ENCODE measurements at regions not wholly inside any gene's neighbourhood (a gene's known extent, or its start where the extent isn't known, plus 50 kb on each side); places are given as distances from the start of the nearest gene placed in this dataset.

DNA sequence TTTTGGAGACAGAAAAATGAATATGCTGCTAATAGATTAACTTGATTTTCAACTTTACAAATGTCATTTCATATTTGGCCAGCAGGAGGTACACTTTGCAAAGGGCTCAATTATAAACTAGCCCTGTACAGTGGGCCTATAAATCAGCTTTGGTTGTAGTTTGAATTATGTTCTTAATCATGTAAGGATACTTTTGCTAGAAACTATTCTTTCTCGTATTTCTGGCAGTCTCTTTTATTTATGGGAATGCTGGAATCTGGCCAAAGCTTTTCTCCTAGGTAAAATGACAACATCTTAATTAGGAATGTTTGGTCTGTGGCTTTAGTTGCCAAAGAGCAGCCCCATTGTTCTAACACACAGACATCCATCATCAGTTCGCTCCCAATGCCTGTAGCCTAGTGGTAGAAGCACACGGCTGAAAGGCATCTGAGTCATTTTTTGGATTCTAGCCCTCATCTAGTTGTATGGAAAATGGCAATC, 1322.3 kb upstream of the SEL1L start:
- TF ChIP-seq, protein P1, sequence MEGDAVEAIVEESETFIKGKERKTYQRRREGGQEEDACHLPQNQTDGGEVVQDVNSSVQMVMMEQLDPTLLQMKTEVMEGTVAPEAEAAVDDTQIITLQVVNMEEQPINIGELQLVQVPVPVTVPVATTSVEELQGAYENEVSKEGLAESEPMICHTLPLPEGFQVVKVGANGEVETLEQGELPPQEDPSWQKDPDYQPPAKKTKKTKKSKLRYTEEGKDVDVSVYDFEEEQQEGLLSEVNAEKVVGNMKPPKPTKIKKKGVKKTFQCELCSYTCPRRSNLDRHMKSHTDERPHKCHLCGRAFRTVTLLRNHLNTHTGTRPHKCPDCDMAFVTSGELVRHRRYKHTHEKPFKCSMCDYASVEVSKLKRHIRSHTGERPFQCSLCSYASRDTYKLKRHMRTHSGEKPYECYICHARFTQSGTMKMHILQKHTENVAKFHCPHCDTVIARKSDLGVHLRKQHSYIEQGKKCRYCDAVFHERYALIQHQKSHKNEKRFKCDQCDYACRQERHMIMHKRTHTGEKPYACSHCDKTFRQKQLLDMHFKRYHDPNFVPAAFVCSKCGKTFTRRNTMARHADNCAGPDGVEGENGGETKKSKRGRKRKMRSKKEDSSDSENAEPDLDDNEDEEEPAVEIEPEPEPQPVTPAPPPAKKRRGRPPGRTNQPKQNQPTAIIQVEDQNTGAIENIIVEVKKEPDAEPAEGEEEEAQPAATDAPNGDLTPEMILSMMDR (conservative IDR thresholded peaks at IDR 0.05) = peak; percentile 75
- no peaks in the 10 kb centered on the region for H3K27me3 Mint-ChIP-seq (ENCODE audit: low read depth)
- H3K9me3 Mint-ChIP-seq = no peaks in the 10 kb centered on the region
- DNase-seq (ENCODE audit: low read depth, low spot score) = no peak
- H3K27ac Mint-ChIP-seq (ENCODE audit: unreplicated experiment) = no peak overlapping the region
- H3K4me3 Mint-ChIP-seq = no peak overlapping the region
- peaks cover 5% of the 10 kb centered on the region for H3K4me1 Mint-ChIP-seq
- H3K36me3 Mint-ChIP-seq (ENCODE audit: low read depth) = no peaks in the 10 kb centered on the region

DNA sequence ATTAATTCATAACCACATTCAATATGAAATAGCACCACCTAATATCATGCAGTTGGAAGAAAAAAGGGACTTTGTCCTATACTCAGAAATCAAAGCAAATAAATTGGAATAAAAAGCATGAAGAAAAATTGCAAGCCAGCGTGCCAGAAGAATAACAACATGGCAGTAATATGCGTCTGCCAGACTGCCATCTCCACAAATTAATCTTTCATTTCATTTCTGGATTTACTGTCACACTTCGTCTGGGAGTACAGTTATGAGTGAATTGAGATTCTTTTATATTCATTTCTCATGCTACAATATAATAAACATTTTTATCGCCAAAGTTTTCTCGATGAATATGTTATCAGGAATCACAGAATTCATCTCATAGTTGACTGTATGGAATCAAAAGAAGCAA, 1327.7 kb upstream of the SEL1L start:
- Mint-ChIP-seq H3K4me1 (no peaks in the 10 kb centered on the region), H3K27ac (ENCODE audit: unreplicated experiment) (no peak overlapping the region)

DNA sequence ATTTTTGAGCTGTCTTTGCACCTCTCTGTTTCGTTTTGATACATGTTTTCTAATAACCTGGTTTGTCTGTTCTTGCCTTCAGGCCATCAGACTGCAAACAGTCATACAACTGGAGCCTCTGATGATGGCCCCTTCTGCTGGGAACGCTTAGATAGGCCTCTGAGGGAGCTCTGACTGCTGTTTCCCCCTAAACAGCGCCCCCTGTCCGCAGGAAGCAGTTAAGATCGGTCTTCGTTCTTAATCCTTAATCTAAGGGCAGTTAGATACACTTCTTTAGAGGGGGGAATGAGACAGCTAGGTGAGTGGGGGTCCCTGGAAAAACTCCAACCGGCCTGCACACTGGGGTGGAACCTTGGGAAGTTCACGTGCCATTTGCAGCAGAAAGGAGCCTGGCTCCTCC, 1338.8 kb upstream of the SEL1L start:
- TF ChIP-seq, protein P1 (conservative IDR thresholded peaks at IDR 0.05) = peak; percentile 58
- no peaks in the 10 kb centered on the region for H3K4me1 Mint-ChIP-seq
- H3K9me3 Mint-ChIP-seq = peaks cover 3% of the 10 kb centered on the region
- H3K27me3 Mint-ChIP-seq (ENCODE audit: low read depth) = no peaks in the 10 kb centered on the region
- H3K4me3 Mint-ChIP-seq = no peak overlapping the region
- DNase-seq (ENCODE audit: low read depth, low spot score) = peak; percentile 9
- no peak overlapping the region for H3K27ac Mint-ChIP-seq (ENCODE audit: unreplicated experiment)
- H3K36me3 Mint-ChIP-seq (ENCODE audit: low read depth) = no peaks in the 10 kb centered on the region

More for the DNA sequence above, 1327.7 kb upstream of the SEL1L start:
- H3K36me3 Mint-ChIP-seq (ENCODE audit: low read depth) = no peaks in the 10 kb centered on the region
- H3K27me3 Mint-ChIP-seq (ENCODE audit: low read depth) = no peaks in the 10 kb centered on the region
- peaks cover 5% of the 10 kb centered on the region for H3K9me3 Mint-ChIP-seq
- TF ChIP-seq, protein P1 (conservative IDR thresholded peaks at IDR 0.05) = no peak
- H3K4me3 Mint-ChIP-seq = no peak overlapping the region
- DNase-seq (ENCODE audit: low read depth, low spot score) = no peak

DNA sequence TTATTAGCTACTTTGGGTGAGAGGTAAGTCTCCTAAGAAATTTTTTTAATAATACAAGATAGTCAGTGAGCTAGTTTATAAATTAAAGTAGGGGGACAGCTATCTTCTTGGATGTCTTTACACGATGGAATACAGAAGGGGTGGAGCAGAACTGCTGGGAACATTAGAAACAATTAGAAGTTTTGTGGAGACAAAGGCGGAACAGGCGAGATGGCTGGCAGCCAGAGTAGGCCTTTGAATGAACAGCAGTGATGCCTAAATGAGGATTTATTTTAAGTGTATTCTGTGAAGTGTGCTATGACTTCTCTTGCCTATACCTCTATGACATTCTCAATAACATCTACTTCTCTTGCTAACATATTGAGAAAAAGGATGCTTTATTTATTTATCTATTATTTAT, 1345.3 kb upstream of the SEL1L start:
- DNase-seq (ENCODE audit: low read depth, low spot score) = no peak
- H3K4me3 Mint-ChIP-seq = no peak overlapping the region
- H3K9me3 Mint-ChIP-seq = peaks cover 3% of the 10 kb centered on the region
- no peaks in the 10 kb centered on the region for H3K27me3 Mint-ChIP-seq (ENCODE audit: low read depth)
- H3K4me1 Mint-ChIP-seq = no peaks in the 10 kb centered on the region
- no peaks in the 10 kb centered on the region for H3K36me3 Mint-ChIP-seq (ENCODE audit: low read depth)
- no peak overlapping the region for H3K27ac Mint-ChIP-seq (ENCODE audit: unreplicated experiment)
- TF ChIP-seq, protein P1 (conservative IDR thresholded peaks at IDR 0.05) = no peak

DNA sequence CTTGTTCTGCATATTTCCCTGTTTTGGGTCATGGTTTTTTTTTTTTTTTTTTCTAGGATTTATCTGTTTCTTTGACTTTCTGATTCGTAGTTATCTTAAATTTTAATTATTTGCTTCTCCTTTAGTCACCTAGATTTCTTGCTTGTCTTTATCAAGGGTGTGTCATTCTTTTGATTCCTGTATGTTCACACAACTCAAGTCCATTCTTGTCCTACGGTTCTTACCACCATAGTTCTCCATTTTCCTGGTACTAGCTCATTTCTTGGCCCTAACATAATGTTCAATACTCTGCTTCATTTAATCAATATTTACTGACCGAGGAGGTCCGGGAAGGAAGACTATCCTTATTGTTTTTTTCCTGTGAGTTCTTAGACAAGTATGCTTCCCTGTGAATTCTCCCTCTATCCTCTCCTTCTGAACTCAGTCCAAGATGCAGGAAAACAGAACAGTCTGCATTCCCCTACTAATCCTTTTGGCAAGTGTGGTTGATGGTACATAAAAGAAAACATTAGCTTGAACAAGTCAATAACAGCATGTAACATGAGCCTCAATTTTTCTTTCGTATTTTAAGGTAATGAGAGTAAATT, 1346.4 kb upstream of the SEL1L start:
- peaks cover 3% of the 10 kb centered on the region for H3K9me3 Mint-ChIP-seq
- DNase-seq (ENCODE audit: low read depth, low spot score) = no peak

More for the DNA sequence above, 1346.4 kb upstream of the SEL1L start:
- no peaks in the 10 kb centered on the region for H3K4me1 Mint-ChIP-seq
- no peaks in the 10 kb centered on the region for H3K36me3 Mint-ChIP-seq (ENCODE audit: low read depth)
- no peaks in the 10 kb centered on the region for H3K27me3 Mint-ChIP-seq (ENCODE audit: low read depth)
- H3K27ac Mint-ChIP-seq (ENCODE audit: unreplicated experiment) = no peak overlapping the region
- no peak overlapping the region for H3K4me3 Mint-ChIP-seq
- TF ChIP-seq, protein P1 (conservative IDR thresholded peaks at IDR 0.05) = no peak
